Lower leg skin (tissue), 3 donors: ENCODE measurements at regions not wholly inside any gene's neighbourhood (a gene's known extent, or its start where the extent isn't known, plus 50 kb on each side); places are given as distances from the start of the nearest gene placed in this dataset.

ENCODE experiments used
- POLR2A ChIP-seq, 2 donors: fragments of 450-650 bp; IDR thresholded peaks; one replicate each; pipeline ENCODE4 v1.6.1; 2016 to 2017; ENCODE audit warnings: antibody characterized with exemption in 2 of 2, mild to moderate bottlenecking in 1 of 2, moderate library complexity in 1 of 2
- TF ChIP-seq, protein P1 (sequence below), 3 donors: fragments of 450-650 bp; IDR thresholded peaks; one replicate each; pipeline ENCODE4 v1.5.1; 2016; ENCODE audit warnings: antibody characterized with exemption in 3 of 3, mild to moderate bottlenecking in 3 of 3, moderate library complexity in 2 of 3

- TF ChIP-seq, protein P1, sequence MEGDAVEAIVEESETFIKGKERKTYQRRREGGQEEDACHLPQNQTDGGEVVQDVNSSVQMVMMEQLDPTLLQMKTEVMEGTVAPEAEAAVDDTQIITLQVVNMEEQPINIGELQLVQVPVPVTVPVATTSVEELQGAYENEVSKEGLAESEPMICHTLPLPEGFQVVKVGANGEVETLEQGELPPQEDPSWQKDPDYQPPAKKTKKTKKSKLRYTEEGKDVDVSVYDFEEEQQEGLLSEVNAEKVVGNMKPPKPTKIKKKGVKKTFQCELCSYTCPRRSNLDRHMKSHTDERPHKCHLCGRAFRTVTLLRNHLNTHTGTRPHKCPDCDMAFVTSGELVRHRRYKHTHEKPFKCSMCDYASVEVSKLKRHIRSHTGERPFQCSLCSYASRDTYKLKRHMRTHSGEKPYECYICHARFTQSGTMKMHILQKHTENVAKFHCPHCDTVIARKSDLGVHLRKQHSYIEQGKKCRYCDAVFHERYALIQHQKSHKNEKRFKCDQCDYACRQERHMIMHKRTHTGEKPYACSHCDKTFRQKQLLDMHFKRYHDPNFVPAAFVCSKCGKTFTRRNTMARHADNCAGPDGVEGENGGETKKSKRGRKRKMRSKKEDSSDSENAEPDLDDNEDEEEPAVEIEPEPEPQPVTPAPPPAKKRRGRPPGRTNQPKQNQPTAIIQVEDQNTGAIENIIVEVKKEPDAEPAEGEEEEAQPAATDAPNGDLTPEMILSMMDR (IDR thresholded peaks at IDR 0.05) = no peak
- TF ChIP-seq POLR2A (IDR thresholded peaks at IDR 0.05) = no peak
These were observed 56.1 kb upstream of the ADO start for GRCh38 chr10:62748386-62748785.
